SIG-M5 (cell line): ENCODE measurements at regions not wholly inside any gene's neighbourhood (a gene's known extent, or its start where the extent isn't known, plus 50 kb on each side); places are given as distances from the start of the nearest gene placed in this dataset.
"Not testable (repeated sequence)": the region's sequence is repeated elsewhere in the genome, so short reads cannot be mapped to it uniquely, and the experiment has no call there.

Source experiments
- DNase-seq: peaks from one replicate; lab custom pipeline; 2025; lab: John Stamatoyannopoulos, UW

- no peak for DNase-seq
Measured at GRCh38 chr5:99901972-99902371, 633.2 kb upstream of the FAM174A start.

- DNase-seq = no peak
Measured at GRCh38 chr5:99900302-99900852, 634.8 kb upstream of the FAM174A start.

GRCh38 chr5:99879791-99880511, 655.2 kb upstream of the FAM174A start:
- no peak for DNase-seq

GRCh38 chr5:99878830-99879229, 656.3 kb upstream of the FAM174A start:
- DNase-seq = no peak

GRCh38 chr5:99866740-99867139, 668.4 kb upstream of the FAM174A start:
- DNase-seq = no peak

GRCh38 chr5:99865159-99865558, 670.0 kb upstream of the FAM174A start:
- no peak for DNase-seq

- no peak for DNase-seq
Measured at GRCh38 chr5:99835791-99836190, 699.4 kb upstream of the FAM174A start.

- DNase-seq = no peak
Measured at GRCh38 chr5:99827136-99827535, 708.0 kb upstream of the FAM174A start.

- no peak for DNase-seq
Measured at GRCh38 chr5:99817796-99818195, 717.4 kb upstream of the FAM174A start.

GRCh38 chr5:99814321-99815063, 720.7 kb upstream of the FAM174A start:
- DNase-seq = no peak

- DNase-seq = no peak
Measured at GRCh38 chr5:99808657-99809230, 726.4 kb upstream of the FAM174A start.

- DNase-seq = no peak
Measured at GRCh38 chr5:99807346-99807745, 727.8 kb upstream of the FAM174A start.

GRCh38 chr5:99795031-99795430, 740.1 kb upstream of the FAM174A start:
- DNase-seq = no peak

- DNase-seq = no peak
Measured at GRCh38 chr5:99788482-99788881, 746.7 kb upstream of the FAM174A start.

GRCh38 chr5:99775189-99775588, 760.0 kb upstream of the FAM174A start:
- no peak for DNase-seq

- no peak for DNase-seq
Measured at GRCh38 chr5:99773290-99773689, 761.9 kb upstream of the FAM174A start.

GRCh38 chr5:99771296-99771695, 763.9 kb upstream of the FAM174A start:
- DNase-seq = no peak

- DNase-seq = no peak
Measured at GRCh38 chr5:99765011-99765410, 770.2 kb upstream of the FAM174A start.

GRCh38 chr5:99763021-99763774, 772.0 kb upstream of the FAM174A start:
- DNase-seq = no peak

GRCh38 chr5:99747342-99747741, 787.8 kb upstream of the FAM174A start:
- DNase-seq = no peak

GRCh38 chr5:99733146-99733545, 802.0 kb upstream of the FAM174A start:
- DNase-seq = not testable (repeated sequence)

- not testable (repeated sequence) for DNase-seq
Measured at GRCh38 chr5:99730653-99731052, 801.8 kb upstream of the CHD1 start.
